GM12878 (cell line): ENCODE measurements at regions not wholly inside any gene's neighbourhood (a gene's known extent, or its start where the extent isn't known, plus 50 kb on each side); places are given as distances from the start of the nearest gene placed in this dataset.

Experiments
- EZH2 ChIP-seq: IDR thresholded peaks from 2 replicates; pipeline ENCODE4 v1.6.1; 2012; ENCODE audit warnings: low read depth, mild to moderate bottlenecking, control low read depth, inconsistent platforms, low read length, borderline replicate concordance; ENCODE audit not compliant: control insufficient read depth
- NRF1 ChIP-seq: conservative IDR thresholded peaks from 2 replicates; pipeline ENCODE4 v1.6.1; 2011; ENCODE audit warnings: mild to moderate bottlenecking, low read depth, low read length, improper control_type of control experiment
- POLR2A ChIP-seq: IDR thresholded peaks from 2 replicates; pipeline ENCODE4 v1.6.1; 2011; ENCODE audit warnings: low read depth, mild to moderate bottlenecking, low read length
- SMARCA5 ChIP-seq: fragments of 450-650 bp; IDR thresholded peaks from 2 replicates; pipeline ENCODE4 v1.6.1; 2017; ENCODE audit warnings: mild to moderate bottlenecking
- STAT3 ChIP-seq: IDR thresholded peaks from 2 replicates; pipeline ENCODE4 v1.6.1; 2011; ENCODE audit warnings: low read depth, low read length, improper control_type of control experiment
- YY1 ChIP-seq: IDR thresholded peaks from 2 replicates; pipeline ENCODE4 v1.6.1; 2011; ENCODE audit warnings: low read depth, mild to moderate bottlenecking, low read length
- ZNF207 ChIP-seq: fragments of 450-650 bp; IDR thresholded peaks from 2 replicates; pipeline ENCODE4 v1.6.1; 2014; ENCODE audit warnings: antibody characterized with exemption, mild to moderate bottlenecking, borderline replicate concordance
- ZNF24 ChIP-seq: fragments of 450-650 bp; IDR thresholded peaks from 2 replicates; pipeline ENCODE4 v1.6.1; 2017; ENCODE audit warnings: antibody characterized with exemption, mild to moderate bottlenecking
- ZNF274 ChIP-seq: IDR thresholded peaks from one replicate; pipeline ENCODE4 v1.8.0; 2011; ENCODE audit not compliant: insufficient read length, insufficient read depth
- TF ChIP-seq, protein P1 (sequence below), 3 experiments: IDR thresholded peaks in 2 of 3; conservative IDR thresholded peaks in 1 of 3; 2 replicates each; pipeline ENCODE4 v1.5.1; 2011; ENCODE audit warnings: low read depth in 3 of 3, low read length in 3 of 3, mild to moderate bottlenecking in 3 of 3, control low read depth in 2 of 3, moderate library complexity in 2 of 3, inconsistent platforms in 1 of 3, mixed read lengths in 1 of 3; ENCODE audit not compliant: control insufficient read depth in 2 of 3, insufficient read depth in 1 of 3; ENCODE audit errors: extremely low read depth in 1 of 3

DNA sequence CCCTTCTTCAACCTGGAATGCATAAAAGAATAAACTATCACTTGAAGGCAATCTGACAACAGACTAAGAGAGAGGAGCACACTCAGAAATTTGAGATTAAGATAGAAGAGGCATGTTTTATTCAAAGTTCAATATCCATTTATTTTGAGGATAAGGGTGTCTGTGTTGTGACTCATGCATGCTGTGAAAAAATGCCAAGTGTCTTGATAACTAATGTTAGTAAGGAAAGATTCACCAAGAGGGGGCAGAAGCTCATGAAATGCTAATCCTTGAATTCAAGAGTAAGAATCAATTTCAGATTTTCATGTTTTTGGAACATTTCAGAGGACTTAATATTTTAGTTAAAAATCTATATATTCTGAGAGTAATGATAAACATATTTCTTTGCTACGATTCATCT lies 94.0 kb downstream of the IFI44 start:
- TF ChIP-seq, protein P1, sequence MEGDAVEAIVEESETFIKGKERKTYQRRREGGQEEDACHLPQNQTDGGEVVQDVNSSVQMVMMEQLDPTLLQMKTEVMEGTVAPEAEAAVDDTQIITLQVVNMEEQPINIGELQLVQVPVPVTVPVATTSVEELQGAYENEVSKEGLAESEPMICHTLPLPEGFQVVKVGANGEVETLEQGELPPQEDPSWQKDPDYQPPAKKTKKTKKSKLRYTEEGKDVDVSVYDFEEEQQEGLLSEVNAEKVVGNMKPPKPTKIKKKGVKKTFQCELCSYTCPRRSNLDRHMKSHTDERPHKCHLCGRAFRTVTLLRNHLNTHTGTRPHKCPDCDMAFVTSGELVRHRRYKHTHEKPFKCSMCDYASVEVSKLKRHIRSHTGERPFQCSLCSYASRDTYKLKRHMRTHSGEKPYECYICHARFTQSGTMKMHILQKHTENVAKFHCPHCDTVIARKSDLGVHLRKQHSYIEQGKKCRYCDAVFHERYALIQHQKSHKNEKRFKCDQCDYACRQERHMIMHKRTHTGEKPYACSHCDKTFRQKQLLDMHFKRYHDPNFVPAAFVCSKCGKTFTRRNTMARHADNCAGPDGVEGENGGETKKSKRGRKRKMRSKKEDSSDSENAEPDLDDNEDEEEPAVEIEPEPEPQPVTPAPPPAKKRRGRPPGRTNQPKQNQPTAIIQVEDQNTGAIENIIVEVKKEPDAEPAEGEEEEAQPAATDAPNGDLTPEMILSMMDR (IDR thresholded peaks at IDR 0.05 in 2 of 3, conservative IDR thresholded peaks at IDR 0.05 in 1 of 3; ENCODE audit: control insufficient read depth in 2 of 3, extremely low read depth in 1 of 3, insufficient read depth in 1 of 3, low read depth in 3 of 3, low read length in 3 of 3): no peak
- no peak for TF ChIP-seq POLR2A
- no peak for TF ChIP-seq STAT3
- no peak for TF ChIP-seq SMARCA5
- TF ChIP-seq YY1: no peak
- no peak for TF ChIP-seq EZH2
- TF ChIP-seq NRF1: no peak
- no peak for TF ChIP-seq ZNF274
- no peak for TF ChIP-seq ZNF24
- no peak for TF ChIP-seq ZNF207
